Skeletal muscle tissue (tissue), 3 donors: ENCODE measurements at regions not wholly inside any gene's neighbourhood (a gene's known extent, or its start where the extent isn't known, plus 50 kb on each side); places are given as distances from the start of the nearest gene placed in this dataset.
"Not testable (repeated sequence)": the region's sequence is repeated elsewhere in the genome, so short reads cannot be mapped to it uniquely, and the experiment has no call there.

Experiments used
- H3K27ac ChIP-seq: one replicate; pipeline ENCODE4 v1.7.0; 2013; ENCODE audit warnings: mild to moderate bottlenecking, low read depth, low read length, inconsistent platforms
- H3K27me3 ChIP-seq, 3 donors: one replicate each; pipeline ENCODE4 v1.7.0; 2013; ENCODE audit warnings: low read length in 3 of 3; ENCODE audit not compliant: control insufficient read depth in 3 of 3, insufficient read depth in 3 of 3
- H3K36me3 ChIP-seq, 3 donors: one replicate each; pipeline ENCODE4 v1.7.0; 2013; ENCODE audit warnings: low read length in 3 of 3; ENCODE audit not compliant: control insufficient read depth in 3 of 3, insufficient read depth in 3 of 3
- H3K4me1 ChIP-seq, 3 donors: one replicate each; pipeline ENCODE4 v1.7.0; 2013; ENCODE audit warnings: low read length in 3 of 3, mild to moderate bottlenecking in 3 of 3; ENCODE audit not compliant: control insufficient read depth in 3 of 3, insufficient read depth in 3 of 3
- H3K4me3 ChIP-seq, 3 donors: one replicate each; pipeline ENCODE4 v1.7.0; 2013; ENCODE audit warnings: low read length in 3 of 3
- H3K9ac ChIP-seq, 3 donors: one replicate each; pipeline ENCODE4 v1.7.0; 2013; ENCODE audit warnings: low read length in 3 of 3, mild to moderate bottlenecking in 3 of 3, moderate library complexity in 2 of 3, low read depth in 1 of 3
- H3K9me3 ChIP-seq, 3 donors: one replicate each; pipeline ENCODE4 v1.7.0; 2013; ENCODE audit warnings: low read length in 3 of 3; ENCODE audit not compliant: control insufficient read depth in 3 of 3
- donor health status: Osteomylitis.

- H3K4me1 ChIP-seq, H3K27ac ChIP-seq, H3K4me3 ChIP-seq, H3K9ac ChIP-seq, H3K27me3 ChIP-seq, H3K9me3 ChIP-seq, H3K36me3 ChIP-seq: not testable (repeated sequence)
Measured at GRCh38 chr7:114329458-114329857, 85.2 kb upstream of the FOXP2 start.

DNA sequence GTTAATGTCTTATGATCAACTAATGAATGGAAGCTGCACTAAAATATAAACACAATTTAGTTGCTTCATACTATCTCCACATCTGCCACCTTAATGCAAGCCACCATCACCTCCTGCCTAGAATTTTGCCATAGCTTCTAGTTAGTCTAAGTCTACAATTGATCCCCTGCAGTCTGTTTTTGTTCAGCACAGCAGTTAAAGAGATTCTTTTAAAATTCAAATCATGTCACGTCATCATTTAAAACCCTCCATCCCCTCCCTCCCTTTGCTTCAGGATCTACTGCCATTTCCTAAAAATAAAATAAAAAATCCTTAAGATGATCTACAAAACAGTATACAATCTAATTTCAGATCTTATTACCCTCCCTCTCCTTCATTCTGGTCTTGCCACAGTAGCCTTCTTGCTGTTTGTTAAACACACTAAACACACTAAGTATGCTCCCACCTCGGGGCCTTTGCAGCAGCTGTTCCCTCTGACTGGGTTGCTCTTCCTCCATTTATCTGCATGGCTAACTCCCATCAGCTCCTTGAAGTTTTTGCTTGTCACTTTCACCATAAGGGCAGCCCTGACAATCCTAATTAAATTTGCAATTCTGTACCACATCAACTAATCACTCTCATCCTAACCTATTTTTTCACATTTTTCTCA lies 97.0 kb upstream of the FOXP2 start:
- Histone ChIP-seq H3K9me3 (no peaks in the 10 kb centered on the region), H3K4me3 (no peak overlapping the region), H3K27me3 (no peaks in the 10 kb centered on the region), H3K27ac (no peak overlapping the region), H3K4me1 (no peaks in the 10 kb centered on the region), H3K9ac (no peak overlapping the region), H3K36me3 (no peaks in the 10 kb centered on the region)

- Histone ChIP-seq H3K9me3 (no peaks in the 10 kb centered on the region), H3K27me3 (no peaks in the 10 kb centered on the region), H3K27ac (no peak overlapping the region), H3K4me3 (no peak overlapping the region), H3K9ac (no peak overlapping the region), H3K4me1 (peaks cover 0 to 10% (median 3%) of the 10 kb centered on the region in 3 donors), H3K36me3 (no peaks in the 10 kb centered on the region)
Measured at GRCh38 chr7:114312649-114313048, 102.0 kb upstream of the FOXP2 start.

GRCh38 chr7:114310345-114311110 lies 104.1 kb upstream of the FOXP2 start:
- Histone ChIP-seq H3K27ac (no peak overlapping the region), H3K36me3 (no peaks in the 10 kb centered on the region), H3K9me3 (no peaks in the 10 kb centered on the region), H3K4me1 (peaks cover 0 to 10% (median 3%) of the 10 kb centered on the region in 3 donors), H3K9ac (no peak overlapping the region), H3K4me3 (no peak overlapping the region), H3K27me3 (no peaks in the 10 kb centered on the region)

DNA sequence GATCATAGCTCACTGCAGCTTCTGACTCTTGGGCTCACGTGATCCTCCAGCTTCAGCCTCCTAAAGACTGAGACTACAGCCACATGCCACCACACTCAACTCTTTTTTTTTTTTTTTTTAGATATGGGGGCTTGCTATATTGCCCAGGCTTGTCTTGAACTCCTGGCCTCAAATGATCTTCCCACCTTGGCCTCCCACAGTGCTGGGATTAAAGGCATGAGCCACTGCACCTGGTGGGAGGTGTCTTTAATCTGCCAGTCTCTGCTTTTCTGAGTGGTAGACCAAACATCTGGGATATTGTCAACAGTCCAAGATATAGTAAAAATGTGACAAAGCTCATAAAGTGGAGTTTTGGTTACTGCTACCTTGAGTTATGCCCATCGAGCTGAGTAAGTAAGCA lies 104.9 kb upstream of the FOXP2 start:
- no peak overlapping the region for H3K27ac ChIP-seq
- no peaks in the 10 kb centered on the region for H3K36me3 ChIP-seq
- H3K4me3 ChIP-seq, result no peak overlapping the region
- H3K4me1 ChIP-seq, result peaks cover 0 to 10% (median 3%) of the 10 kb centered on the region in 3 donors
- H3K9ac ChIP-seq, result no peak overlapping the region
- H3K9me3 ChIP-seq, result no peaks in the 10 kb centered on the region
- no peaks in the 10 kb centered on the region for H3K27me3 ChIP-seq

DNA sequence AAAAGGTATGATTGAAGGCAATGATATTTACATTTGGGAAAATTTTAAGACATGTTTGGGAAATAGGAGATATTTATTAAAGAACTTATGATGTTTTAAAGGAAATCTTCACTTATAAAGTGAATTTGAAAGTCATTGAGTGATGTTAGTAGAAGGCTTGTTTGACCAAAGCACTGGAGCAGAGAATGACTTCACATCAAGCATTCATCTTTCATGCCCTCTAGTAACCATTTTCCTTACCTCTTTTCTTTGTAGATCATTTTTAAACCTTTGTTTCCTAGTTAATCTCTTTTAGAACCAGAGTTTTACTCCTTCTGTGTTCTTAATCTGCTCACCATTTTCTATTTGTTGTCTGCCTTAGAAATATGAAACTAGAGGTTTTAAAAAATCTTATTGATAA lies 111.3 kb upstream of the FOXP2 start:
- Histone ChIP-seq H3K36me3 (no peaks in the 10 kb centered on the region), H3K9ac (no peak overlapping the region), H3K4me1 (no peaks in the 10 kb centered on the region), H3K27ac (no peak overlapping the region), H3K4me3 (no peak overlapping the region), H3K9me3 (no peaks in the 10 kb centered on the region), H3K27me3 (no peaks in the 10 kb centered on the region)

DNA sequence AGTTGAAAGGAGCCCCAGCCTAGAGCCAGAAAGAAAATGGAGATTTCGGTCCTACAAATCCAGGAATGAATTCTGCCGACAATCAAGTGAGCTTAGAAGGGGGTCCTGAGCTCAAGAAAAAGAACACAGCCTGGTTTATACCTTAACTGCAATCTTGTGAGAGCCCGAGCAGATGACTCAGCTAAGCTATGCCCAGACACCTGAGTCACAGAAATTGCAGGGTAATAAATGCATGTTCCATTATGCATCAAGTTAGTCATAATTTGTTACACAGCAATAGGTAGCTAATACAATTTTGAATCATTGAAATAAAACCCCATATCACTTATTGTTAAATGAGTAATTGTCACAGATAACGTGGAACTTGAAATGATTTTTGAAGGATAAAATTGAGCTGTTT lies 111.8 kb upstream of the FOXP2 start:
- no peaks in the 10 kb centered on the region for H3K9me3 ChIP-seq
- no peak overlapping the region for H3K9ac ChIP-seq
- H3K36me3 ChIP-seq, result no peaks in the 10 kb centered on the region
- H3K4me1 ChIP-seq, result no peaks in the 10 kb centered on the region
- H3K27ac ChIP-seq, result no peak overlapping the region
- H3K27me3 ChIP-seq, result no peaks in the 10 kb centered on the region
- H3K4me3 ChIP-seq, result no peak overlapping the region

DNA sequence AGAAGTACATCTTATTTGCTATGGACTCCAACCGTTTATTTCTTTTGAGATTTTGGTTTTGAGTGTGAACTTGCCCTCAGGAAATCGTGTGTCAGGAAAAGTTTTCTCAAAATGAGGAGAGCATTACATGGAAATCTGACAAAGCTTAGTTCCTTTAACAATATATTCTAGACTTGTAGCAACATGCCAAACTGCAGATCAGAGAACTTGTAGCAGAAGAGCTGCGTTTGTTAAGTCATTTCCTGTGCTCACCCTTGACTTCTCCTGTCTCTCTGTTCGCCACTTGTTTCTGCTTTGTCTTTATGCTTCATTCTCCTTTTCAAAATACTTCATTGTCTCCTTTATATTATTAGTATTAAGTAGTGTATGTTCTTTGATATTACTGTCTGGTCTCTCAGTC lies 116.6 kb upstream of the FOXP2 start:
- Histone ChIP-seq H3K9ac (no peak overlapping the region), H3K9me3 (no peaks in the 10 kb centered on the region), H3K4me3 (no peak overlapping the region), H3K4me1 (no peaks in the 10 kb centered on the region), H3K36me3 (no peaks in the 10 kb centered on the region), H3K27me3 (no peaks in the 10 kb centered on the region), H3K27ac (no peak overlapping the region)

DNA sequence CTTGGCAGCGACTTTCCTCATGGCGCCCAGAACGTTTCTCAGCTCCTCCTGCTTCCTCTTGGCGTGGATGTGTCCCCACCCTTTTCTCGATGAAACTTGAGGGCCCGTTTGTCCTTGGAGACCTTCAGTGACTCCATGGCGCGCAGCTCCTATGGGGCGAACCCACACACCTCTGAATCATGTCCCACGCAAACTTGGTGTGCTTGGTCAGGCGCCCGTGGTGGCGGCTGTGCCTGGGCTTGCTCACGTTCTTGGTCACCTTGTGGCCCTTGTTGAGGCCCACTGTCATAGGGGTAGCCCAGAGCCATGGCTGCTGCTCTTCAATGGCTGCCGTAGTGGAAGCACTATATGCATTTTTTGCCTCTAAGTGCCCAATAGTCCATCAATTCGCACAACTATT lies 117.5 kb upstream of the FOXP2 start:
- Histone ChIP-seq H3K4me1 (no peaks in the 10 kb centered on the region), H3K36me3 (no peaks in the 10 kb centered on the region), H3K9ac (no peak overlapping the region), H3K9me3 (no peaks in the 10 kb centered on the region), H3K27me3 (no peaks in the 10 kb centered on the region), H3K27ac (no peak overlapping the region), H3K4me3 (no peak overlapping the region)

DNA sequence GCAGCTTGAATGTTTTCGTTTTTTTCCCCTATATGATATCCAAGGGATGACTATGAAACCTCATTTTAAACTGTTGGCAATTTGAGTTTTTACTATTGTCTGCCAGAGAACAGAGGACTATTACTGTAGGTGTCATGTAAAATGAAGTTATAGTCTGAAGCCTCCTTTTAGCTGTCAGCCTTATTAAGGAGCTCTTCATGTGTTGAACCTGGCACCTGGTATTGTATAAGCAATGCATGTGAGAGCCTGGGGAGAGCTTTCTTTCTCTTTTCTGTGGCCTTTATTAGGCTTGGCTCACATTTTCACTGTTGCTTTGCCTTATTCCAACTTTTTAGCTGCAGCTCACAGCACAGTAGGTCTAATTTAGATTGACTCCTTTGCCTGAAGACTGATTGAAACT lies 119.1 kb upstream of the FOXP2 start:
- no peak overlapping the region for H3K4me3 ChIP-seq
- H3K27me3 ChIP-seq, result no peaks in the 10 kb centered on the region
- H3K36me3 ChIP-seq, result no peaks in the 10 kb centered on the region
- H3K9ac ChIP-seq, result no peak overlapping the region
- no peaks in the 10 kb centered on the region for H3K4me1 ChIP-seq
- H3K9me3 ChIP-seq, result no peaks in the 10 kb centered on the region
- H3K27ac ChIP-seq, result no peak overlapping the region
